ENCODE measurements at regions not wholly inside any gene's neighbourhood (a gene's known extent, or its start where the extent isn't known, plus 50 kb on each side); places are given as distances from the start of the nearest gene placed in this dataset.

- dilution Hi-C loops (cut with HindIII; ENCODE audit: low sequenced_read_pairs, unreplicated experiment) (no loop called here), intact Hi-C loops (cut with micrococcal nuclease) (no loop called here), in situ Hi-C loops (cut with MboI; ENCODE audit: low sequenced_read_pairs) (no loop called here)
- no peak overlapping the region for H3K4me3 ChIP-seq (ENCODE audit: insufficient read depth, low read depth, low read length)
- no peak overlapping the region for H2AFZ ChIP-seq (replicated peaks; ENCODE audit: low read length, poor library complexity)
- no peaks in the 10 kb centered on the region for H4K20me1 ChIP-seq (ENCODE audit: insufficient read depth, low read length)
- CTCF ChIA-PET, result no interaction called here
- H3K18ac ChIP-seq (ENCODE audit: low read depth, low read length), result no peak overlapping the region
- DNase-seq (no peak), ATAC-seq (ENCODE audit: low read depth) (no peak)
- WGBS, 2 experiments (ENCODE audit: extremely low coverage in 2 of 2, insufficient read length in 1 of 2), result 40% methylated on average over 1 of the region's 2 CpGs; no CpG with 5 or more reads in 1 of the 2 experiments
- BruUV-seq (replicated peaks), result no TSS peak
- no peak overlapping the region for H3K9ac ChIP-seq (ENCODE audit: low read depth, low read length)
- no peak overlapping the region for H3K14ac ChIP-seq (replicated peaks; ENCODE audit: low read depth, low read length)
- no peak overlapping the region for H2BK20ac ChIP-seq (ENCODE audit: low read depth, low read length)
- H2BK120ac ChIP-seq (ENCODE audit: low read depth, low read length), result no peak overlapping the region
- H2BK15ac ChIP-seq (ENCODE audit: low read depth, low read length), result no peak overlapping the region
- H3K56ac ChIP-seq (ENCODE audit: extremely low read depth, insufficient read depth, low read length), result no peak overlapping the region
- POLR2A ChIA-PET (ENCODE audit: unreplicated experiment), result no interaction called here
- H3K27ac ChIP-seq (ENCODE audit: insufficient read depth, low read length), result no peak overlapping the region
- H3K36me3 ChIP-seq (ENCODE audit: control insufficient read depth, insufficient read depth, low read length), result no peaks in the 10 kb centered on the region
- no peak overlapping the region for H3K4me2 ChIP-seq (ENCODE audit: low read depth, low read length)
- H4K8ac ChIP-seq (ENCODE audit: low read depth in 2 of 2, low read length in 2 of 2), result no peak overlapping the region
- no peak overlapping the region for H2AK5ac ChIP-seq (ENCODE audit: low read depth, low read length)
- no peak overlapping the region for H3K4ac ChIP-seq (ENCODE audit: low read depth, low read length)
- no peaks in the 10 kb centered on the region for H3K27me3 ChIP-seq (ENCODE audit: control insufficient read depth, insufficient read depth, low read length)
- no peak overlapping the region for H4K91ac ChIP-seq (ENCODE audit: insufficient read depth, low read depth, low read length)
- no peak overlapping the region for H2AK9ac ChIP-seq (replicated peaks; ENCODE audit: low read depth, low read length, poor library complexity)
- no peak overlapping the region for H2BK5ac ChIP-seq (ENCODE audit: low read depth, low read length, poor library complexity, severe bottlenecking)
- no peaks in the 10 kb centered on the region for H3K9me1 ChIP-seq (ENCODE audit: insufficient read depth, low read length)
- H4K5ac ChIP-seq (ENCODE audit: low read depth, low read length), result no peak overlapping the region
- TF ChIP-seq CHD1 (IDR thresholded peaks at IDR 0.05; ENCODE audit: low read depth, low read length) (no peak), CTCF (conservative IDR thresholded peaks at IDR 0.05; ENCODE audit: low read depth, low read length) (no peak), MXI1 (IDR thresholded peaks at IDR 0.05; ENCODE audit: borderline replicate concordance, low read depth, low read length) (no peak), MAFK (IDR thresholded peaks at IDR 0.05; ENCODE audit: low read depth, low read length) (no peak), MAZ (IDR thresholded peaks at IDR 0.05; ENCODE audit: borderline replicate concordance, low read depth, low read length) (no peak), SMC3 (IDR thresholded peaks at IDR 0.05; ENCODE audit: low read depth, low read length) (no peak), BHLHE40 (IDR thresholded peaks at IDR 0.05; ENCODE audit: low read depth, low read length) (no peak), CEBPB (IDR thresholded peaks at IDR 0.05; ENCODE audit: low read depth, low read length) (no peak), ELK1 (IDR thresholded peaks at IDR 0.05; ENCODE audit: borderline replicate concordance, low read depth, low read length) (no peak), FOS (IDR thresholded peaks at IDR 0.05; ENCODE audit: low read depth, low read length) (no peak)
- H3K9me3 ChIP-seq (ENCODE audit: control insufficient read depth, insufficient read depth, low read length), result no peaks in the 10 kb centered on the region; the same call in 1 of the 2 replicates
- no peak overlapping the region for H3K23ac ChIP-seq (ENCODE audit: low read depth, low read length)
- H3K4me1 ChIP-seq (ENCODE audit: control insufficient read depth, insufficient read depth, low read length), result no peaks in the 10 kb centered on the region
- no peaks in the 10 kb centered on the region for H3K79me1 ChIP-seq (ENCODE audit: low read depth in 1 of 2, low read length in 2 of 2)
Observed at GRCh38 chr13:87981416-87981815, 310.2 kb downstream of the SLITRK5 start.

Data from IMR-90 (cell line).